GM21515 (cell line): ENCODE measurements at regions not wholly inside any gene's neighbourhood (a gene's known extent, or its start where the extent isn't known, plus 50 kb on each side); places are given as distances from the start of the nearest gene placed in this dataset.

ENCODE experiments used
- ATAC-seq: cut with Tn5 transposase; IDR thresholded peaks from one replicate; pipeline ENCODE4 v1.9.1; 2021; ENCODE audit not compliant: unreplicated experiment

GRCh38 chr4:117324851-117325491, 239.6 kb upstream of the TRAM1L1 start:
- ATAC-seq = no peak

- ATAC-seq = no peak
Observed at GRCh38 chr4:117326091-117326490, 240.7 kb upstream of the TRAM1L1 start.

- no peak for ATAC-seq
Observed at GRCh38 chr4:117327491-117327890, 242.1 kb upstream of the TRAM1L1 start.

- no peak for ATAC-seq
Observed at GRCh38 chr4:117328333-117328732, 243.0 kb upstream of the TRAM1L1 start.

- no peak for ATAC-seq
Observed at GRCh38 chr4:117331817-117332216, 246.4 kb upstream of the TRAM1L1 start.

- no peak for ATAC-seq
Observed at GRCh38 chr4:117334451-117335188, 249.2 kb upstream of the TRAM1L1 start.

GRCh38 chr4:117357437-117357836, 272.1 kb upstream of the TRAM1L1 start:
- ATAC-seq = no peak

GRCh38 chr4:117357866-117358265, 272.5 kb upstream of the TRAM1L1 start:
- ATAC-seq = no peak

- no peak for ATAC-seq
Observed at GRCh38 chr4:117370944-117371668, 285.7 kb upstream of the TRAM1L1 start.

GRCh38 chr4:117375101-117375500, 289.7 kb upstream of the TRAM1L1 start:
- ATAC-seq = no peak

GRCh38 chr4:117376692-117377091, 291.3 kb upstream of the TRAM1L1 start:
- ATAC-seq = no peak

GRCh38 chr4:117378942-117379341, 293.6 kb upstream of the TRAM1L1 start:
- ATAC-seq = no peak

GRCh38 chr4:117383468-117383867, 298.1 kb upstream of the TRAM1L1 start:
- no peak for ATAC-seq

- no peak for ATAC-seq
Observed at GRCh38 chr4:117385526-117385925, 300.1 kb upstream of the TRAM1L1 start.

- no peak for ATAC-seq
Observed at GRCh38 chr4:117387072-117387471, 301.7 kb upstream of the TRAM1L1 start.

- no peak for ATAC-seq
Observed at GRCh38 chr4:117400039-117400835, 314.9 kb upstream of the TRAM1L1 start.

GRCh38 chr4:117412661-117413060, 327.3 kb upstream of the TRAM1L1 start:
- no peak for ATAC-seq

- ATAC-seq = no peak
Observed at GRCh38 chr4:117417856-117418255, 332.5 kb upstream of the TRAM1L1 start.

GRCh38 chr4:117420948-117421347, 335.6 kb upstream of the TRAM1L1 start:
- no peak for ATAC-seq

GRCh38 chr4:117421706-117422105, 336.3 kb upstream of the TRAM1L1 start:
- ATAC-seq = no peak

- no peak for ATAC-seq
Observed at GRCh38 chr4:117422297-117422696, 336.9 kb upstream of the TRAM1L1 start.
